Left lung (tissue), 4 donors: ENCODE measurements at regions not wholly inside any gene's neighbourhood (a gene's known extent, or its start where the extent isn't known, plus 50 kb on each side); places are given as distances from the start of the nearest gene placed in this dataset.

Source experiments
- ATAC-seq: fragments of 200-7000 bp; cut with Tn5 transposase; one replicate; pipeline ENCODE4 v1.9.1; 2020; ENCODE audit warnings: moderate library complexity
- DNase-seq, 4 donors: peaks; one replicate each; pipeline ENCODE4 v3.0.0-alpha.2; 2013 to 2020
- H3K27ac ChIP-seq, 2 donors: fragments of 200-600 bp; sonication (generic) in 1 of 2; one replicate each; pipeline versions ENCODE4 v1.5.0 to v1.8.0; 2020 to 2021
- H3K27me3 ChIP-seq, 2 donors: fragments of 200-600 bp; sonication (generic) in 1 of 2; one replicate each; pipeline versions ENCODE4 v1.5.0 to v1.8.0; 2020 to 2021
- H3K36me3 ChIP-seq, 2 donors: fragments of 200-600 bp; sonication (generic) in 1 of 2; one replicate each; pipeline versions ENCODE4 v1.5.0 to v1.8.0; 2020 to 2021
- H3K4me1 ChIP-seq, 2 donors: fragments of 200-600 bp; one replicate each; pipeline ENCODE4 v1.8.0; 2021
- H3K4me3 ChIP-seq, 2 donors: fragments of 200-600 bp; sonication (generic) in 1 of 2; one replicate each; pipeline versions ENCODE4 v1.5.0 to v1.8.0; 2020 to 2021; ENCODE audit warnings: mild to moderate bottlenecking in 1 of 2
- H3K9me3 ChIP-seq, 2 donors: fragments of 200-600 bp; sonication (generic) in 1 of 2; one replicate each; pipeline versions ENCODE4 v1.5.0 to v1.8.0; 2020 to 2021
- intact Hi-C, 2 donors: fragments of 100-400 bp; cut with DNase I; formaldehyde crosslinking; loops; one replicate each; pipeline versions ENCODE4 v1.11.2 to v1.14.2; 2022
- TF ChIP-seq, protein P1 (sequence below), 2 donors: fragments of 200-600 bp; sonication (generic) in 1 of 2; IDR thresholded peaks; one replicate each; pipeline versions ENCODE4 v1.5.0 to v1.8.0; 2021; ENCODE audit warnings: antibody characterized with exemption in 2 of 2
- donor health status: DM: no; HTN: yes; CAD: no.
- donor health status: DM: no; HTN: no; CAD: no.

DNA sequence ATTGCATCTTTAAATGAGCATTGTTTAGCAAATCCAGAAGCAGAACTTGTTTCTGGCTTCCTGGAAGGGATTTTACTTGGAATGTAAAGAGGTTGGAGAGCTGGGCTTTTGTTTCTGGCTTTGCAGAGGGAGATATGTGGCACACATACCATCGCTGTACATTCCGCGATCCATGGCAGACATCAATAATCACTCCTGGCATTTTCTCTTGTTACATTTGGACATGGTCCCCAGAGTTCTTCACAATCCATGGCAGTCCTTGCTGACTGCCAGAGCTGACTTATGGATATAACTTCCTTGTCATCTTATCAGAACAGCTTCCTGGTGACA lies 445.6 kb upstream of the SPRED2 start:
- ATAC-seq: no peak
- no peak for DNase-seq
- no peaks in the 10 kb centered on the region for H3K9me3 ChIP-seq
- TF ChIP-seq, protein P1, sequence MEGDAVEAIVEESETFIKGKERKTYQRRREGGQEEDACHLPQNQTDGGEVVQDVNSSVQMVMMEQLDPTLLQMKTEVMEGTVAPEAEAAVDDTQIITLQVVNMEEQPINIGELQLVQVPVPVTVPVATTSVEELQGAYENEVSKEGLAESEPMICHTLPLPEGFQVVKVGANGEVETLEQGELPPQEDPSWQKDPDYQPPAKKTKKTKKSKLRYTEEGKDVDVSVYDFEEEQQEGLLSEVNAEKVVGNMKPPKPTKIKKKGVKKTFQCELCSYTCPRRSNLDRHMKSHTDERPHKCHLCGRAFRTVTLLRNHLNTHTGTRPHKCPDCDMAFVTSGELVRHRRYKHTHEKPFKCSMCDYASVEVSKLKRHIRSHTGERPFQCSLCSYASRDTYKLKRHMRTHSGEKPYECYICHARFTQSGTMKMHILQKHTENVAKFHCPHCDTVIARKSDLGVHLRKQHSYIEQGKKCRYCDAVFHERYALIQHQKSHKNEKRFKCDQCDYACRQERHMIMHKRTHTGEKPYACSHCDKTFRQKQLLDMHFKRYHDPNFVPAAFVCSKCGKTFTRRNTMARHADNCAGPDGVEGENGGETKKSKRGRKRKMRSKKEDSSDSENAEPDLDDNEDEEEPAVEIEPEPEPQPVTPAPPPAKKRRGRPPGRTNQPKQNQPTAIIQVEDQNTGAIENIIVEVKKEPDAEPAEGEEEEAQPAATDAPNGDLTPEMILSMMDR (IDR thresholded peaks at IDR 0.05): no peak
- no peaks in the 10 kb centered on the region for H3K27me3 ChIP-seq
- no peaks in the 10 kb centered on the region for H3K36me3 ChIP-seq
- intact Hi-C loops: no loop called here
- H3K27ac ChIP-seq: no peak overlapping the region
- H3K4me1 ChIP-seq: no peaks in the 10 kb centered on the region
- H3K4me3 ChIP-seq: no peak overlapping the region

DNA sequence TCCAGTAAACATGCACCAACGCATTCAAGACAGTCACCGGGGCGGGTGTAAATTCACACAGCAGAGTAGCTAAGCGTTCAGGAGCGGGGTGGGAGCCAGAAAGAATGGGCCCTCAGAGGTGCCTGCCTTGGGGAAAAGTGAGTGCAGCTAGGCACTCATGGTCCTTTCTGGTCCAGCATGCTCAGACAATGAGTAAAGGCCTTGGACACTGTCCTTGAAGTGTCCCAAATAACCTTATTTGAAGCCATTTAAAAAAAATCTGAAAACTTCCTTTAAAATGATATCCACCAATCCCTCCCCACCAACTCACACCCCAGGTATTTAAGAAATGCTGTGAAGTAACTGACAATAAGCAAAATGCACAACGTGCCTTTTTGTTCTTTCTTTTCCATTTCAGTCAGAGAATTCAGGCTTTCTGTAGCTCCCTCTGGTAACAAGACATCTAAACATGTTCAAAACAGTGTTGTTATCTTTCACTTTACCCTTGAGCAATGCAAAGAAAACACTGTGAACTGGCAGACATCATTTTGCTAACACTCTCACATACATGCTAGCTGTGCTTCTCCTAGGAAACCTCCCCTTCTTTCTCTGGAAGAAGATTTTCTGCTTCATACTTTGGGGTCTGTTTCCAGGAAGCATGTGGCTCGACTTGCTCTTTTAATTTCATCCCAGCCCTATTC lies 445.1 kb upstream of the SPRED2 start:
- Histone ChIP-seq H3K4me1 (no peaks in the 10 kb centered on the region), H3K9me3 (no peaks in the 10 kb centered on the region), H3K36me3 (no peaks in the 10 kb centered on the region), H3K27ac (no peak overlapping the region), H3K27me3 (no peaks in the 10 kb centered on the region), H3K4me3 (no peak overlapping the region)
- ATAC-seq (no peak), DNase-seq (no peak)
- TF ChIP-seq, protein P1 (IDR thresholded peaks at IDR 0.05): no peak
- intact Hi-C loops: no loop called here

DNA sequence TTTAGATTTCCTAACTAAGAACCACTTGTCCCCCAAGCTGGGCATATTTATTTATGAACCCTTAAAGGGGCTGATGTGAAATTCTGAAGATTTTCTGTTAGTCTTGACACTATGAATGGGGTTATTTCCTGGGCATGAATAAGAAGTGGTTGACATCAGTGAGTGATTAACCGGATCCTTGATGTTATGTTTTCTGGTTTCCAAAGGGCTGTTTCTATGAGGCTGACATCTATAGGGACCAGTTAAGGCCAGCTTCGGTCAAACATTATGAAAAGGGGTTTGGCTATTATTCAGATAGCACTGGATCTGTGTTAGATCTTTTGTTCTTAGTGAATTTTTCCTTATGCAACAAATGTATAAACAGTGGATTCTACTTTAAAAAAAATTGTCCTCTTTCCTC lies 443.7 kb upstream of the SPRED2 start:
- Histone ChIP-seq H3K27ac (no peak overlapping the region), H3K36me3 (no peaks in the 10 kb centered on the region), H3K4me3 (no peak overlapping the region), H3K4me1 (no peaks in the 10 kb centered on the region), H3K27me3 (no peaks in the 10 kb centered on the region), H3K9me3 (no peaks in the 10 kb centered on the region)
- TF ChIP-seq, protein P1 (IDR thresholded peaks at IDR 0.05): no peak
- intact Hi-C loops: no loop called here
- ATAC-seq (no peak), DNase-seq (no peak)

DNA sequence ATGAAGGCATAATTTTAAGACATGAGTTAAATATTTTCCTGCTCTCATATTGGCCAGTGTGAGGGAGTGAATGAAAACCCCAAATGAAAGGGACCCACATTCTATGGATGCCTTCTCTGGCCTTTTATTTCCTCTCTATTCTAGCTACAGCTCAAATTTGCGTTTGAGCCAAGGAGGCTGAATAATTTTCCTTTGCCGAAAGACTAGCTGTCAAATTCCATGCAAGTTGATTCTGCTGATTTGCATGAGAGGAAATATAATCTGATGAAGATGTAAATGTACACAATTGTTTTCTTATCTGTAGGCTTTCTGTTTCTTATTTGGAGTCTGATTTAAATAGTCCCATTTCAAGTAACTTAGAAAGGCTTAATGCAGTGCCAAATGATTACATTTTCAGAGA lies 438.4 kb upstream of the SPRED2 start:
- TF ChIP-seq, protein P1 (IDR thresholded peaks at IDR 0.05): no peak
- Histone ChIP-seq H3K4me3 (no peak overlapping the region), H3K9me3 (no peaks in the 10 kb centered on the region), H3K27me3 (peaks cover 0 to 4% of the 10 kb centered on the region in 2 donors), H3K4me1 (no peaks in the 10 kb centered on the region), H3K27ac (no peak overlapping the region), H3K36me3 (no peaks in the 10 kb centered on the region)
- DNase-seq (no peak), ATAC-seq (no peak)
- intact Hi-C loops: no loop called here

DNA sequence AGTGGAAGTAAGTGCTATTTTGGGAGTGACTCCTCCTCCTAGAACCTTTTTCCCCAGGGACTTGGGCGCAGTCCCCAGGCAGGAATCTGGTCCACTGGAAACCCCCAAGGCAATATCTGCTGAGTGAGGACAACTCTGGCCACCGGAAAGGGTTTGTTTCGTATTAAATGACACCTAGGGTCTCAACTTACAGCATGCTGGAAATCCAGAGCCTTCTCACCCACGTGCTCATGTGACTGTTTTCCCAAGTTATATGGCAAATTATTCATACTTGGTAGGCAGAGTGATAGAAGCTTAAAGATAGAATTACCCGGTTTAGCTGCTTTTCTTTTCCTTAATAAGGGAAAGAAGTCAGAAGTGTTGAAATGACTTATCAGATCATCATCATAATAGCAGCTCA lies 436.9 kb upstream of the SPRED2 start:
- peaks cover 0 to 5% of the 10 kb centered on the region in 2 donors for H3K27me3 ChIP-seq
- no peak for ATAC-seq

More for the DNA sequence above, 436.9 kb upstream of the SPRED2 start:
- TF ChIP-seq, protein P1 (IDR thresholded peaks at IDR 0.05): no peak
- no peak for DNase-seq
- Histone ChIP-seq H3K9me3 (no peaks in the 10 kb centered on the region), H3K4me3 (no peak overlapping the region), H3K4me1 (no peaks in the 10 kb centered on the region), H3K27ac (no peak overlapping the region), H3K36me3 (no peaks in the 10 kb centered on the region)
- intact Hi-C loops: no loop called here
